H7 (cell line): ENCODE measurements at regions not wholly inside any gene's neighbourhood (a gene's known extent, or its start where the extent isn't known, plus 50 kb on each side); places are given as distances from the start of the nearest gene placed in this dataset.

Experiments
- DNase-seq: peaks from one replicate; pipeline ENCODE4 v3.0.0; 2012
- H3K27me3 ChIP-seq: 2 replicates; pipeline ENCODE4 v1.6.0; 2011; ENCODE audit warnings: mild to moderate bottlenecking, low read length; ENCODE audit not compliant: control insufficient read depth, insufficient read depth
- H3K36me3 ChIP-seq: replicated peaks from 2 replicates; pipeline ENCODE4 v1.5.1; 2011; ENCODE audit warnings: low read length; ENCODE audit not compliant: control insufficient read depth, insufficient read depth
- H3K4me3 ChIP-seq: 2 replicates; pipeline ENCODE4 v1.5.1; 2011; ENCODE audit warnings: low read depth, mild to moderate bottlenecking, control low read depth, low read length, moderate library complexity; ENCODE audit not compliant: insufficient read depth

GRCh38 chrX:10965174-10965798 is 145.8 kb upstream of the HCCS start:
- no peak for DNase-seq
- no peaks in the 10 kb centered on the region for H3K27me3 ChIP-seq
- no peak overlapping the region for H3K4me3 ChIP-seq
- H3K36me3 ChIP-seq, result no peaks in the 10 kb centered on the region

GRCh38 chrX:10966057-10966456 is 145.1 kb upstream of the HCCS start:
- Histone ChIP-seq H3K36me3 (no peaks in the 10 kb centered on the region), H3K27me3 (no peaks in the 10 kb centered on the region), H3K4me3 (no peak overlapping the region)
- no peak for DNase-seq

GRCh38 chrX:10971176-10971575 is 140.0 kb upstream of the HCCS start:
- DNase-seq, result no peak
- H3K4me3 ChIP-seq, result no peak overlapping the region
- H3K27me3 ChIP-seq, result no peaks in the 10 kb centered on the region

DNA sequence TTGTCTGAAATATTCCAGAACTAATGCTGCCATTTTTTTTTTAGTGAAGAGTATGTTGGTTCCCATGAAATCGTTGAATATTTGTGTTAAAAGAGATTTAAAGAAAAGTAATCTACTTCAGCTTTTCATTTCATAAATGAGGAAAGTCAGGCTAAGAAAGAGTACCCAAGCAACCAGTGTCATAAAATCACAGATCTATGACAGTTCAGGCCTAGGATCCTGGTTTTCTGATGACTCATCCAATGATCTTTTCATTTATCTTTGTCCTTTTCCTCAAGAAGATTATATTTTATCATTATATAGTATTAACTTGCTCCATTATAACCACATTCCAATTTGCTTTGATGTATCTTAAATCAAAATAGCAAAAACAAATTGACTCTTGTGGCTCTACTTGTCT is 139.4 kb upstream of the HCCS start:
- no peak for DNase-seq
- H3K27me3 ChIP-seq, result no peaks in the 10 kb centered on the region
- H3K4me3 ChIP-seq, result no peak overlapping the region
- H3K36me3 ChIP-seq, result no peaks in the 10 kb centered on the region

More at GRCh38 chrX:10971176-10971575, 140.0 kb upstream of the HCCS start:
- no peaks in the 10 kb centered on the region for H3K36me3 ChIP-seq

- Histone ChIP-seq H3K27me3 (no peaks in the 10 kb centered on the region), H3K4me3 (no peak overlapping the region), H3K36me3 (no peaks in the 10 kb centered on the region)
- no peak for DNase-seq
Measured at GRCh38 chrX:10972706-10973105, 138.4 kb upstream of the HCCS start.

DNA sequence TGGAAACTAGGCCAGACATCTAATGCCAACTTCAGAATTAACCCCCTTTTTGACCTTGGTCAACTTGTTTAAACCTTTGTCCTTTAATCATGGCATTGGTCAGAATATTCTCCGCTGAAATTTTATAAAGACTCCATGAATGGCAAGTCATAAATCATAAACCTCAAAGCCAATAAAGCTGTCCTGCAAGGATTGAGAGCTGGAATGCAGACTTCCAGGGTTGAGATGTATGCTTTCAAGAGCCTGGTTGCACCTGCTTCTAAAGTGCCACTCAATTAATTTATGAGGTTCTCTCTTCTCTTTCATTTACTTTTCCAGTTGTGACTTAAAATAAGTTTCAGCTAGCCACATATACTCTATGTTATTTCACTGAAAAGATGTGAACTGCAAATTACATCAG is 136.2 kb upstream of the HCCS start:
- no peak for DNase-seq
- Histone ChIP-seq H3K36me3 (no peaks in the 10 kb centered on the region), H3K4me3 (no peak overlapping the region), H3K27me3 (no peaks in the 10 kb centered on the region)

DNA sequence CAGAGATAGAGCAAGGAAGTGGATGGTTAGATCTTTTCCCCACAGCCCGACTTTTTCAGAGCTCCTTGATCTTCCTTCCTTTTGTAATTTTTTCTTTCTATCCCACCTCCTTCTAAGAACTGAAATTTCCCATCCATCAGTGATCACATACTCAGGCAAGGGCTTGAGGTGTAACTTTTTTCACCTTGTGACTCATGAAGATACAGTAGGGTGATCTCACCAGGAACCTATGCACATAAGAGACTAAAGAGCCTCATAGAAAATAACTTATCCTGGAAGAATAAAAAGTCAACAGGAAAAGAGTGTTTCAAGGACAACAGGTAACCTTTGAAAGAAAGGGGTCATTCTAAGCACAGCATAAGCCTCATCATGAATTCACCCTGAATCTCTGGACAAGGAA is 131.2 kb upstream of the HCCS start:
- Histone ChIP-seq H3K36me3 (no peaks in the 10 kb centered on the region), H3K4me3 (no peak overlapping the region), H3K27me3 (no peaks in the 10 kb centered on the region)
- DNase-seq, result no peak

GRCh38 chrX:10981506-10981905 is 129.6 kb upstream of the HCCS start:
- H3K4me3 ChIP-seq, result no peak overlapping the region
- no peaks in the 10 kb centered on the region for H3K27me3 ChIP-seq
- no peak for DNase-seq
- no peaks in the 10 kb centered on the region for H3K36me3 ChIP-seq

GRCh38 chrX:10983526-10983925 is 127.6 kb upstream of the HCCS start:
- no peak overlapping the region for H3K4me3 ChIP-seq
- no peaks in the 10 kb centered on the region for H3K36me3 ChIP-seq
- DNase-seq, result no peak
- no peaks in the 10 kb centered on the region for H3K27me3 ChIP-seq

DNA sequence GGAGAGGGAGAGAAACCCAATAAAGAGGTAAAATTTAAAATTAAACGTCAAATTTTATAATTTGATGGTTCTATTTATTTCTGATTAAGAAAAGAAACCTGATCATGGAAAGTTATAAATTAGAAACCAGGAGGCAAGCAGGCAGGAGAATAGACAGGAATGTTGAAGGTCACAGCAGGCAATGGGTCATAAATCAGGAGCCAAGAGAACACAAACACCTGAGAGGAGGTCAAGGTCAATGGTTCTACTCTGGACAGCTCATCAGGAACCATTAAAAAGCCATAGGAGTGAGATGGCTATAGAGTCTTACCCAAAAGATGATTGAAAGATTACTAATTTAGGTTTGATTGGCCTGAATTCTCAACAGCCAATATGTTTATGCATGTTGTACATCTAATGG is 126.9 kb upstream of the HCCS start:
- Histone ChIP-seq H3K27me3 (no peaks in the 10 kb centered on the region), H3K4me3 (no peak overlapping the region), H3K36me3 (no peaks in the 10 kb centered on the region)
- DNase-seq, result no peak

DNA sequence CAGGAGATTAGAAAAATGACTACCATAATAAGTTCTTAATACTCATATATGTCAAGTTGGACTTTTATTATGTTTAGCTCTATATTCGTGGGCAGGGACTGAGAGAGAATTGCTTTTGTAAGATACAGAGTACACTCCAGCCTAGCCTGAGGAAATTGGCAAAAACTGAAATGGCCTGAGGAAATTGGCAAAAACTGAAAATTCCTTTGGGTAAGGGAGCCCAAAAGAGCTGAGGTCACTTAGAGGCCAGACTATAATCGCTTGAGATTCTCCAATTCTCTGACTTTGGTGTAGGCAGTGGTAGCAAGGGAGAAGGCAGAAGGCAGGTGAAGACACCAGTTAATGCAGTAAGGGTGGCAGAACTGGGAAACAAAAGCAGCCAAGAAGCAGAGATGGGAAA is 124.5 kb upstream of the HCCS start:
- no peaks in the 10 kb centered on the region for H3K27me3 ChIP-seq
- no peaks in the 10 kb centered on the region for H3K36me3 ChIP-seq
- no peak for DNase-seq
- H3K4me3 ChIP-seq, result no peak overlapping the region

DNA sequence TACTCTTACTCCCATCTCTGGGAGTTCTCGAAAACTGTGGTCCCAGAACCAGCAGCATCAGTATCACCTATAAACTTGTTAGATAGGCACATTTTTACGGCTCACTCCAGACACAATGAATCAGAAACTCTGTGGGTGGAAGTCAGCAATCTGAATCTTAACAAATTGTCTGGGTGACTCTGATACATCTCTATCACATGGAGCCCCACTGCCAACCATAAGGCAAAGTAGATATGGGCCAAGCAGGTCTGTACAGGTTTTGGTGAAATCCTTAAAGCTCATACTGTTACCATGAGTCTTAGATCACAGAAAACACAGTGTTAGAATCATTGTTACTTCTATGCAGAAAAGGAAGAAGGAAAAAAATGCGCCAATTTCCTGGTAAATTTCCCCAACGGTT is 122.5 kb upstream of the HCCS start:
- no peak for DNase-seq
- H3K27me3 ChIP-seq, result no peaks in the 10 kb centered on the region
- no peak overlapping the region for H3K4me3 ChIP-seq
- H3K36me3 ChIP-seq, result no peaks in the 10 kb centered on the region

GRCh38 chrX:10989386-10989785 is 121.7 kb upstream of the HCCS start:
- Histone ChIP-seq H3K36me3 (no peaks in the 10 kb centered on the region), H3K4me3 (no peak overlapping the region), H3K27me3 (no peaks in the 10 kb centered on the region)
- DNase-seq, result no peak

GRCh38 chrX:10990418-10990817 is 120.7 kb upstream of the HCCS start:
- H3K4me3 ChIP-seq, result no peak overlapping the region
- no peak for DNase-seq
- H3K36me3 ChIP-seq, result no peaks in the 10 kb centered on the region
- no peaks in the 10 kb centered on the region for H3K27me3 ChIP-seq

GRCh38 chrX:10990976-10991375 is 120.2 kb upstream of the HCCS start:
- no peak for DNase-seq
- no peak overlapping the region for H3K4me3 ChIP-seq
- H3K27me3 ChIP-seq, result no peaks in the 10 kb centered on the region
- H3K36me3 ChIP-seq, result no peaks in the 10 kb centered on the region

DNA sequence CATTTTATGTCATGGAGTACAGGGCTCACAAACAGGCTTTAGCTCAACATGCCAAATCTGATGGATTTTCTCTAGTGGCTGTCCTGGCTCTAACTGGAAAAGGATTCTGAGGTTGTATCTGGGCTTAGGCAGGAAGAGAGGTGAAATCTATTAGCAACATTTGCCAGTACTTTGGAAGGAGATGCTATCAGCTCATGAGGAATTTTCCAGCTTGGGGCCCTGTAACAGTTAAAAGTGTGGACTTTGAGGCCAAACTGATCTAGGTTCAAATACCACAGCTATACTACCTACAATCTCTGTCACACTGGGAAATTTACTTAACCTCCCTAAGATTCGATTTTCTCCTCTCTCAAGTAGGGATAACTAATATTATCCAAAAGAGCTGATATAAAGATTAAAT is 119.0 kb upstream of the HCCS start:
- no peaks in the 10 kb centered on the region for H3K36me3 ChIP-seq
- no peak for DNase-seq
- no peaks in the 10 kb centered on the region for H3K27me3 ChIP-seq
- no peak overlapping the region for H3K4me3 ChIP-seq
